ENCODE measurements at regions not wholly inside any gene's neighbourhood (a gene's known extent, or its start where the extent isn't known, plus 50 kb on each side); places are given as distances from the start of the nearest gene placed in this dataset.
"Not testable (repeated sequence)": the region's sequence is repeated elsewhere in the genome, so short reads cannot be mapped to it uniquely, and the experiment has no call there.

GRCh38 chr1:86633306-86633838 lies 71.0 kb upstream of the SH3GLB1 start:
- not testable (repeated sequence) for H4K20me1 ChIP-seq (ENCODE audit: insufficient read depth, low read length); H3K4me1 ChIP-seq (ENCODE audit: low read length); H3K27ac ChIP-seq (ENCODE audit: low read length); H3K9me3 ChIP-seq (ENCODE audit: insufficient read depth, low read length); H3K4me2 ChIP-seq (ENCODE audit: low read length); H3K9ac ChIP-seq (ENCODE audit: low read length); H3K36me3 ChIP-seq (replicated peaks; ENCODE audit: low read depth, low read length); H2AFZ ChIP-seq (ENCODE audit: low read depth, low read length); H3K4me3 ChIP-seq (ENCODE audit: low read length); H3K27me3 ChIP-seq (ENCODE audit: low read depth, low read length); H3K79me2 ChIP-seq (ENCODE audit: low read length)

GRCh38 chr1:86633921-86634320 lies 70.5 kb upstream of the SH3GLB1 start:
- Histone ChIP-seq H2AFZ (ENCODE audit: low read depth, low read length) (no peak overlapping the region), H3K4me1 (ENCODE audit: low read length) (no peaks in the 10 kb centered on the region), H3K27me3 (ENCODE audit: low read depth, low read length) (no peaks in the 10 kb centered on the region), H3K9me3 (ENCODE audit: insufficient read depth, low read length) (no peaks in the 10 kb centered on the region), H4K20me1 (ENCODE audit: insufficient read depth, low read length) (no peaks in the 10 kb centered on the region), H3K36me3 (replicated peaks; ENCODE audit: low read depth, low read length) (no peaks in the 10 kb centered on the region), H3K4me2 (ENCODE audit: low read length) (no peak overlapping the region), H3K27ac (ENCODE audit: low read length) (no peak overlapping the region), H3K9ac (ENCODE audit: low read length) (no peak overlapping the region), H3K4me3 (ENCODE audit: low read length) (no peak overlapping the region), H3K79me2 (ENCODE audit: low read length) (no peaks in the 10 kb centered on the region)
- TF ChIP-seq EZH2phosphoT487 (IDR thresholded peaks at IDR 0.05; ENCODE audit: low read depth) (no peak), CTCF (IDR thresholded peaks at IDR 0.05; ENCODE audit: low read depth, low read length) (no peak)

GRCh38 chr1:86636898-86637297 lies 67.5 kb upstream of the SH3GLB1 start:
- H3K4me2 ChIP-seq (ENCODE audit: low read length) = no peak overlapping the region
- no peak overlapping the region for H3K27ac ChIP-seq (ENCODE audit: low read length)
- H3K4me3 ChIP-seq (ENCODE audit: low read length) = no peak overlapping the region
- no peak overlapping the region for H2AFZ ChIP-seq (ENCODE audit: low read depth, low read length)
- no peak overlapping the region for H3K9ac ChIP-seq (ENCODE audit: low read length)
- H3K27me3 ChIP-seq (ENCODE audit: low read depth, low read length) = no peaks in the 10 kb centered on the region
- TF ChIP-seq EZH2phosphoT487 (IDR thresholded peaks at IDR 0.05; ENCODE audit: low read depth) (no peak), CTCF (IDR thresholded peaks at IDR 0.05; ENCODE audit: low read depth, low read length) (no peak)
- H3K4me1 ChIP-seq (ENCODE audit: low read length) = no peaks in the 10 kb centered on the region
- no peaks in the 10 kb centered on the region for H3K9me3 ChIP-seq (ENCODE audit: insufficient read depth, low read length)
- no peaks in the 10 kb centered on the region for H3K79me2 ChIP-seq (ENCODE audit: low read length)
- no peaks in the 10 kb centered on the region for H4K20me1 ChIP-seq (ENCODE audit: insufficient read depth, low read length)
- H3K36me3 ChIP-seq (replicated peaks; ENCODE audit: low read depth, low read length) = no peaks in the 10 kb centered on the region

GRCh38 chr1:86640161-86640670 lies 64.2 kb upstream of the SH3GLB1 start:
- H2AFZ ChIP-seq (ENCODE audit: low read depth, low read length) = no peak overlapping the region
- no peaks in the 10 kb centered on the region for H3K9me3 ChIP-seq (ENCODE audit: insufficient read depth, low read length)
- H3K9ac ChIP-seq (ENCODE audit: low read length) = no peak overlapping the region
- TF ChIP-seq CTCF (IDR thresholded peaks at IDR 0.05; ENCODE audit: low read depth, low read length) (no peak), EZH2phosphoT487 (IDR thresholded peaks at IDR 0.05; ENCODE audit: low read depth) (no peak)
- no peaks in the 10 kb centered on the region for H3K36me3 ChIP-seq (replicated peaks; ENCODE audit: low read depth, low read length)
- no peaks in the 10 kb centered on the region for H3K4me1 ChIP-seq (ENCODE audit: low read length)
- H3K4me2 ChIP-seq (ENCODE audit: low read length) = no peak overlapping the region
- no peak overlapping the region for H3K4me3 ChIP-seq (ENCODE audit: low read length)
- no peaks in the 10 kb centered on the region for H4K20me1 ChIP-seq (ENCODE audit: insufficient read depth, low read length)
- H3K27ac ChIP-seq (ENCODE audit: low read length) = no peak overlapping the region
- no peaks in the 10 kb centered on the region for H3K27me3 ChIP-seq (ENCODE audit: low read depth, low read length)
- no peaks in the 10 kb centered on the region for H3K79me2 ChIP-seq (ENCODE audit: low read length)
